IMR-90 (cell line): ENCODE measurements at regions not wholly inside any gene's neighbourhood (a gene's known extent, or its start where the extent isn't known, plus 50 kb on each side); places are given as distances from the start of the nearest gene placed in this dataset.

ENCODE experiments used
- ATAC-seq: fragments of 200-7000 bp; cut with Tn5 transposase; 2 replicates; pipeline ENCODE4 v1.9.1; 2020; ENCODE audit warnings: low read depth, mild to moderate bottlenecking, moderate library complexity
- BruUV-seq: library from RNA; stranded (reverse); fragments of 400-500 nt; replicated peaks from 2 replicates; lab custom pipeline; 2021; lab: Mats Ljungman, UMichigan
- CTCF ChIA-PET: fragments of 300-600 bp; formaldehyde crosslinking; extraction: SDS; loops from one replicate; lab custom pipeline; 2021; ENCODE audit warnings: antibody characterized with exemption; lab: Yijun Ruan, JAX
- POLR2A ChIA-PET: fragments of 300-600 bp; sonication (Branson Sonifier 250); formaldehyde crosslinking; loops from one replicate; lab custom pipeline; 2022; ENCODE audit warnings: antibody characterized with exemption; ENCODE audit not compliant: unreplicated experiment; lab: Charles Lee
- DNase-seq: peaks from one replicate; pipeline ENCODE4 v3.0.0; 2013
- H2AFZ ChIP-seq: replicated peaks from 2 replicates; pipeline ENCODE3; 2013; ENCODE audit warnings: low read length, mild to moderate bottlenecking; ENCODE audit not compliant: poor library complexity
- H2AK5ac ChIP-seq: 2 replicates; pipeline ENCODE4 v1.6.1; 2013; ENCODE audit warnings: low read depth, low read length, inconsistent platforms
- H2AK9ac ChIP-seq: replicated peaks from 2 replicates; pipeline ENCODE3; 2013; ENCODE audit warnings: mild to moderate bottlenecking, low read depth, low read length, moderate library complexity; ENCODE audit not compliant: poor library complexity
- H2BK120ac ChIP-seq: 2 replicates; pipeline ENCODE4 v1.6.1; 2013; ENCODE audit warnings: low read depth, low read length, inconsistent platforms
- H2BK15ac ChIP-seq: 3 replicates; pipeline ENCODE4 v1.6.1; 2013; ENCODE audit warnings: low read depth, low read length, inconsistent platforms
- H2BK20ac ChIP-seq: 2 replicates; pipeline ENCODE4 v1.6.1; 2013; ENCODE audit warnings: low read depth, mild to moderate bottlenecking, inconsistent platforms, low read length, moderate library complexity
- H2BK5ac ChIP-seq: 2 replicates; pipeline ENCODE4 v1.6.1; 2013; ENCODE audit warnings: mild to moderate bottlenecking, low read depth, low read length, inconsistent platforms; ENCODE audit not compliant: poor library complexity, severe bottlenecking
- H3K14ac ChIP-seq: replicated peaks from 2 replicates; pipeline ENCODE4 v1.6.1; 2013; ENCODE audit warnings: low read depth, low read length, inconsistent platforms
- H3K18ac ChIP-seq: 2 replicates; pipeline ENCODE4 v1.6.1; 2013; ENCODE audit warnings: low read depth, low read length, control low read depth
- H3K23ac ChIP-seq: 2 replicates; pipeline ENCODE4 v1.6.1; 2013; ENCODE audit warnings: low read depth, low read length, inconsistent platforms
- H3K27ac ChIP-seq: 2 replicates; pipeline ENCODE4 v1.5.1; 2013; ENCODE audit warnings: mild to moderate bottlenecking, control low read depth, low read length; ENCODE audit not compliant: insufficient read depth
- H3K27me3 ChIP-seq: 2 replicates; pipeline ENCODE4 v1.6.1; 2013; ENCODE audit warnings: low read length; ENCODE audit not compliant: control insufficient read depth, insufficient read depth
- H3K36me3 ChIP-seq: 2 replicates; pipeline ENCODE4 v1.6.1; 2013; ENCODE audit warnings: low read length, mixed read lengths; ENCODE audit not compliant: control insufficient read depth, insufficient read depth
- H3K4ac ChIP-seq: 2 replicates; pipeline ENCODE4 v1.6.1; 2013; ENCODE audit warnings: low read depth, low read length, inconsistent platforms
- H3K4me1 ChIP-seq: 2 replicates; pipeline ENCODE4 v1.6.1; 2013; ENCODE audit warnings: low read length, mixed read lengths; ENCODE audit not compliant: control insufficient read depth, insufficient read depth
- H3K4me2 ChIP-seq: 2 replicates; pipeline ENCODE4 v1.6.1; 2013; ENCODE audit warnings: low read depth, mild to moderate bottlenecking, control low read depth, low read length, moderate library complexity
- H3K4me3 ChIP-seq: 2 replicates; pipeline ENCODE4 v1.5.1; 2013; ENCODE audit warnings: low read depth, mild to moderate bottlenecking, control low read depth, low read length, moderate library complexity; ENCODE audit not compliant: insufficient read depth
- H3K56ac ChIP-seq: 2 replicates; pipeline ENCODE4 v1.6.1; 2013; ENCODE audit warnings: low read length, inconsistent platforms; ENCODE audit not compliant: insufficient read depth; ENCODE audit errors: extremely low read depth
- H3K79me1 ChIP-seq, 2 experiments: 2 replicates each; pipeline ENCODE4 v1.6.1; 2013; ENCODE audit warnings: low read length in 2 of 2, inconsistent platforms in 1 of 2, low read depth in 1 of 2
- H3K9ac ChIP-seq: 2 replicates; pipeline ENCODE4 v1.6.1; 2013; ENCODE audit warnings: low read depth, low read length, control low read depth
- H3K9me1 ChIP-seq: 2 replicates; pipeline ENCODE4 v1.6.1; 2013; ENCODE audit warnings: low read length, inconsistent platforms; ENCODE audit not compliant: insufficient read depth
- H3K9me3 ChIP-seq: 2 replicates; pipeline ENCODE4 v1.6.1; 2013; ENCODE audit warnings: low read length; ENCODE audit not compliant: control insufficient read depth, insufficient read depth
- H4K20me1 ChIP-seq: 2 replicates; pipeline ENCODE4 v1.6.1; 2013; ENCODE audit warnings: low read length, inconsistent platforms; ENCODE audit not compliant: insufficient read depth
- H4K5ac ChIP-seq: 2 replicates; pipeline ENCODE4 v1.6.1; 2013; ENCODE audit warnings: mild to moderate bottlenecking, low read depth, low read length, control low read depth
- H4K8ac ChIP-seq, 2 experiments: 2 replicates each; pipeline ENCODE4 v1.6.1; 2013; ENCODE audit warnings: low read depth in 2 of 2, low read length in 2 of 2, control low read depth in 1 of 2, inconsistent platforms in 1 of 2
- H4K91ac ChIP-seq: 2 replicates; pipeline ENCODE4 v1.6.1; 2013; ENCODE audit warnings: low read depth, low read length, inconsistent platforms; ENCODE audit not compliant: insufficient read depth
- NFE2L2 ChIP-seq: fragments of 150-350 bp; IDR thresholded peaks from 2 replicates; pipeline ENCODE4 v1.6.1; 2016; ENCODE audit warnings: low read depth, mild to moderate bottlenecking, low read length
- RAD21 ChIP-seq: IDR thresholded peaks from 2 replicates; pipeline ENCODE4 v1.6.1; 2012; ENCODE audit warnings: low read length, improper control_type of control experiment
- WGBS, 2 experiments: methylation state at CpG; one replicate each; pipeline versions ENCODE4 v1.1.5 to v1.1.7; 2013; ENCODE audit warnings: missing lambda C conversion rate in 2 of 2; ENCODE audit not compliant: insufficient read length in 1 of 2; ENCODE audit errors: extremely low coverage in 2 of 2; 5-methylcytosine and 5-hydroxymethylcytosine counted together
- dilution Hi-C: fragments of 300-500 bp; cut with HindIII; formaldehyde crosslinking; loops from one replicate; pipeline ENCODE4 v1.14.3; 2018; ENCODE audit warnings: low sequenced_read_pairs; ENCODE audit not compliant: unreplicated experiment
- in situ Hi-C: fragments of 300-500 bp; cut with MboI; formaldehyde crosslinking; loops from 3 replicates; pipeline ENCODE4 v1.14.3; 2019; ENCODE audit warnings: low sequenced_read_pairs, inconsistent platforms, mixed read lengths
- intact Hi-C: fragments of 100-400 bp; cut with micrococcal nuclease; formaldehyde crosslinking; loops from 2 replicates; pipeline ENCODE4 v1.10.0; 2022
- TF ChIP-seq, protein P1 (sequence below): conservative IDR thresholded peaks from 2 replicates; pipeline ENCODE4 v1.5.1; 2012; ENCODE audit warnings: mild to moderate bottlenecking, low read depth, low read length, improper control_type of control experiment

DNA sequence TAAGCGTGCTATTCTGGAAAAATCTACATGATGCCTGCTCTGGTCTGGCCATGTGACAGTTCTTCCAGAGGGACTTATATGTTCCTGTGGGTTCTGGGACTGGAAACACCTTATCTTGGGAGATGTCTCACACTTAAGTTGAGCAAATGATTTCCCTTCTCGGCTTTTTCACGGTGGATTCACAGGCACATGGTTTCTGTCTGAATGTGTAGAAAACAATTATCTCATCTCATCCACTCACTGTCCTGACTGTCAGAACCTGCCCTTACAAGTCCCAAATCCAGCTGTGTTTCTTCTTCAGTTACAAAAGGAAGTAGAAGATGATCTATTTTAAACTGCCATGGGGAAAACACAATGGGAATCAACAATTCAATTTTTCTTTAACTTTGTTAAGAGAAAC, 184.0 kb downstream of the SYK start:
- Histone ChIP-seq H2AK5ac (peak overlapping the region; percentile 97), H3K27me3 (no peaks in the 10 kb centered on the region), H2BK20ac (peak overlapping the region; percentile 84), H4K20me1 (no peaks in the 10 kb centered on the region), H3K4ac (peak overlapping the region; percentile 80), H4K5ac (peak overlapping the region; percentile 80), H2BK5ac (peak overlapping the region; percentile 44), H3K79me1 (no peaks in the 10 kb centered on the region), H2AK9ac (no peak overlapping the region), H3K9me1 (peaks cover 3% of the 10 kb centered on the region; the same call in 1 of the 2 replicates), H3K9me3 (no peaks in the 10 kb centered on the region), H3K14ac (peak overlapping the region; percentile 77), H3K23ac (peak overlapping the region; percentile 1; the same call in 1 of the 2 replicates), H3K4me3 (no peak overlapping the region), H2BK120ac (peak overlapping the region; percentile 92), H2BK15ac (peak overlapping the region; percentile 92; the same call in 2 of the 3 replicates), H3K9ac (no peak overlapping the region), H3K56ac (no peak overlapping the region), H3K18ac (peak overlapping the region; percentile 83), H4K91ac (peak overlapping the region; percentile 40; the same call in 1 of the 2 replicates), H3K27ac (peak overlapping the region; percentile 40; the same call in 1 of the 2 replicates), H2AFZ (peak overlapping the region; percentile 9), H3K4me2 (no peak overlapping the region), H4K8ac (peak overlapping the region; percentile 18 to 64; a peak in 2 of 4 replicates), H3K36me3 (no peaks in the 10 kb centered on the region), H3K4me1 (peaks cover 8% of the 10 kb centered on the region)
- no TSS peak for BruUV-seq
- in situ Hi-C loops (no loop called here), dilution Hi-C loops (no loop called here), intact Hi-C loops (no loop called here)
- CTCF ChIA-PET = interaction anchor here (0.8 to 1.2 kb wide), 3 partner anchors 51 to 443 kb away, joined by 3 read pairs; no protein-coding TSS in a partner anchor
- POLR2A ChIA-PET = no interaction called here
- DNase-seq (peak; percentile 25), ATAC-seq (peak; percentile 27; the same call in 1 of the 2 replicates)
- WGBS, 2 experiments = no CpG with 5 or more reads among the region's 3 CpGs
- TF ChIP-seq RAD21 = no peak
- TF ChIP-seq NFE2L2 = no peak
- TF ChIP-seq, protein P1, sequence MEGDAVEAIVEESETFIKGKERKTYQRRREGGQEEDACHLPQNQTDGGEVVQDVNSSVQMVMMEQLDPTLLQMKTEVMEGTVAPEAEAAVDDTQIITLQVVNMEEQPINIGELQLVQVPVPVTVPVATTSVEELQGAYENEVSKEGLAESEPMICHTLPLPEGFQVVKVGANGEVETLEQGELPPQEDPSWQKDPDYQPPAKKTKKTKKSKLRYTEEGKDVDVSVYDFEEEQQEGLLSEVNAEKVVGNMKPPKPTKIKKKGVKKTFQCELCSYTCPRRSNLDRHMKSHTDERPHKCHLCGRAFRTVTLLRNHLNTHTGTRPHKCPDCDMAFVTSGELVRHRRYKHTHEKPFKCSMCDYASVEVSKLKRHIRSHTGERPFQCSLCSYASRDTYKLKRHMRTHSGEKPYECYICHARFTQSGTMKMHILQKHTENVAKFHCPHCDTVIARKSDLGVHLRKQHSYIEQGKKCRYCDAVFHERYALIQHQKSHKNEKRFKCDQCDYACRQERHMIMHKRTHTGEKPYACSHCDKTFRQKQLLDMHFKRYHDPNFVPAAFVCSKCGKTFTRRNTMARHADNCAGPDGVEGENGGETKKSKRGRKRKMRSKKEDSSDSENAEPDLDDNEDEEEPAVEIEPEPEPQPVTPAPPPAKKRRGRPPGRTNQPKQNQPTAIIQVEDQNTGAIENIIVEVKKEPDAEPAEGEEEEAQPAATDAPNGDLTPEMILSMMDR = no peak
